NCI-H226 (cell line): ENCODE measurements at regions not wholly inside any gene's neighbourhood (a gene's known extent, or its start where the extent isn't known, plus 50 kb on each side); places are given as distances from the start of the nearest gene placed in this dataset.
"Not testable (repeated sequence)": the region's sequence is repeated elsewhere in the genome, so short reads cannot be mapped to it uniquely, and the experiment has no call there.

Experiments
- DNase-seq: peaks from one replicate; pipeline ENCODE4 v3.0.0-alpha.2; 2015

- DNase-seq = no peak
These were observed 938.6 kb upstream of the WWC1 start for GRCh38 chr5:167352801-167353200.

GRCh38 chr5:167355346-167355745 lies 936.1 kb upstream of the WWC1 start:
- DNase-seq = no peak

GRCh38 chr5:167356374-167356773 lies 935.1 kb upstream of the WWC1 start:
- peak; percentile 8 for DNase-seq

GRCh38 chr5:167358868-167359492 lies 932.5 kb upstream of the WWC1 start:
- no peak for DNase-seq

GRCh38 chr5:167361795-167362194 lies 929.6 kb upstream of the WWC1 start:
- no peak for DNase-seq

- no peak for DNase-seq
These were observed 928.4 kb upstream of the WWC1 start for GRCh38 chr5:167363065-167363464.

GRCh38 chr5:167375125-167375524 lies 916.3 kb upstream of the WWC1 start:
- no peak for DNase-seq

GRCh38 chr5:167378894-167379723 lies 912.3 kb upstream of the WWC1 start:
- no peak for DNase-seq

GRCh38 chr5:167381457-167381856 lies 910.0 kb upstream of the WWC1 start:
- DNase-seq = no peak

- DNase-seq = no peak
These were observed 901.9 kb upstream of the WWC1 start for GRCh38 chr5:167389537-167389936.

GRCh38 chr5:167391286-167391685 lies 900.2 kb upstream of the WWC1 start:
- not testable (repeated sequence) for DNase-seq

GRCh38 chr5:167392240-167392639 lies 899.2 kb upstream of the WWC1 start:
- no peak for DNase-seq

- DNase-seq = no peak
These were observed 898.1 kb upstream of the WWC1 start for GRCh38 chr5:167393358-167393757.

- DNase-seq = no peak
These were observed 888.8 kb upstream of the WWC1 start for GRCh38 chr5:167402671-167403070.

- no peak for DNase-seq
These were observed 884.9 kb upstream of the WWC1 start for GRCh38 chr5:167406513-167406912.

GRCh38 chr5:167412556-167412955 lies 878.9 kb upstream of the WWC1 start:
- peak; percentile 1 for DNase-seq

- DNase-seq = no peak
These were observed 877.9 kb upstream of the WWC1 start for GRCh38 chr5:167413506-167413905.

GRCh38 chr5:167414611-167415010 lies 876.8 kb upstream of the WWC1 start:
- no peak for DNase-seq

- no peak for DNase-seq
These were observed 875.4 kb upstream of the WWC1 start for GRCh38 chr5:167415779-167416746.

- no peak for DNase-seq
These were observed 873.8 kb upstream of the WWC1 start for GRCh38 chr5:167417662-167418061.

- DNase-seq = no peak
These were observed 866.3 kb upstream of the WWC1 start for GRCh38 chr5:167425161-167425560.

GRCh38 chr5:167426501-167426900 lies 864.9 kb upstream of the WWC1 start:
- no peak for DNase-seq

- not testable (repeated sequence) for DNase-seq
These were observed 863.8 kb upstream of the WWC1 start for GRCh38 chr5:167427641-167428040.
